OCI-LY3 (cell line): ENCODE measurements at regions not wholly inside any gene's neighbourhood (a gene's known extent, or its start where the extent isn't known, plus 50 kb on each side); places are given as distances from the start of the nearest gene placed in this dataset.

Source experiments
- EZH2phosphoT487 ChIP-seq: fragments of 200-600 bp; shearing (Covaris generic); IDR thresholded peaks from 2 replicates; pipeline ENCODE4 v1.6.1; 2018; ENCODE audit warnings: antibody characterized with exemption, mixed run types, low read depth
- TF ChIP-seq, protein P1 (sequence below): fragments of 200-600, 300-600 bp; sonication (generic); IDR thresholded peaks from 2 replicates; pipeline ENCODE4 v1.5.1; 2014; ENCODE audit warnings: antibody characterized with exemption, low read length, low read depth

DNA sequence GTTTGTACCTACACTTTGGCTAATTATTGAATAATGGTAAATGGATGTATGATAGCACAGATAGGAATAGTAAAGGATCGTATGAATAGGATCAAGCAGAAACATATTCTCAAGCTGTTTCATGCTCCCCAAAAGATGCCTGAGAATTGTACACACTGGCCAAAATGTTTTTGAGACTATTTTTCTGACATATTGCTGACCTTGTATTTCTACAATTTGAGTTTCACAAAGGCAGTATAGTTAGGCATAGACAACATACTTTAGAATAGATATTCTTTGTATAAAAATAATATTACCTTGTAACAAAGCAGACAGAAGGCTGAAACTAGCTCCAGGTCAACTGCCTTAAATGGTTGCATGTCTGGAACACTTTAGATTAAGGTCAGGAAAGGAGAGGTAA is 598.4 kb downstream of the COL12A1 start:
- TF ChIP-seq, protein P1, sequence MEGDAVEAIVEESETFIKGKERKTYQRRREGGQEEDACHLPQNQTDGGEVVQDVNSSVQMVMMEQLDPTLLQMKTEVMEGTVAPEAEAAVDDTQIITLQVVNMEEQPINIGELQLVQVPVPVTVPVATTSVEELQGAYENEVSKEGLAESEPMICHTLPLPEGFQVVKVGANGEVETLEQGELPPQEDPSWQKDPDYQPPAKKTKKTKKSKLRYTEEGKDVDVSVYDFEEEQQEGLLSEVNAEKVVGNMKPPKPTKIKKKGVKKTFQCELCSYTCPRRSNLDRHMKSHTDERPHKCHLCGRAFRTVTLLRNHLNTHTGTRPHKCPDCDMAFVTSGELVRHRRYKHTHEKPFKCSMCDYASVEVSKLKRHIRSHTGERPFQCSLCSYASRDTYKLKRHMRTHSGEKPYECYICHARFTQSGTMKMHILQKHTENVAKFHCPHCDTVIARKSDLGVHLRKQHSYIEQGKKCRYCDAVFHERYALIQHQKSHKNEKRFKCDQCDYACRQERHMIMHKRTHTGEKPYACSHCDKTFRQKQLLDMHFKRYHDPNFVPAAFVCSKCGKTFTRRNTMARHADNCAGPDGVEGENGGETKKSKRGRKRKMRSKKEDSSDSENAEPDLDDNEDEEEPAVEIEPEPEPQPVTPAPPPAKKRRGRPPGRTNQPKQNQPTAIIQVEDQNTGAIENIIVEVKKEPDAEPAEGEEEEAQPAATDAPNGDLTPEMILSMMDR, result no peak
- no peak for TF ChIP-seq EZH2phosphoT487
